HG03378 (cell line): ENCODE measurements at regions not wholly inside any gene's neighbourhood (a gene's known extent, or its start where the extent isn't known, plus 50 kb on each side); places are given as distances from the start of the nearest gene placed in this dataset.
"Not testable (repeated sequence)": the region's sequence is repeated elsewhere in the genome, so short reads cannot be mapped to it uniquely, and the experiment has no call there.

Experiments
- ATAC-seq: cut with Tn5 transposase; IDR thresholded peaks from one replicate; pipeline ENCODE4 v1.9.1; 2021; ENCODE audit warnings: mild to moderate bottlenecking, moderate library complexity; ENCODE audit not compliant: unreplicated experiment

DNA sequence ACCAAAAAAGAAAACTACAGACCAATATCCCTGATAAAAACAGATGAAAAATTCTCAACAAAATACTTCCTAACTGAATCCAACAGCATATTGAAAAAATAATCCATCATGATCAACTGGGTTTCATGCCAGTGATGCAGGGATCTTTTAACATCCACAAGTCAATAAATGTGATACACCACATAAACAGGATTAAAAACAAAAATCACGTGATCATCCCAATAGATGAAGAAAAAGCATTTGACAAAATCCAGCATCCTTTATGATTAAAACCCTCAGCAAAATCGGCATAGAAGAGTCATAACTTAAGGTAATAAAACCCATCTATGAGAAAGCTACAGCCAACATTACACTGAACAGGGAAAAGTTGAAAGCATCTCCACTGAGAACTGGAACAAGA, 107.5 kb downstream of the DCLK3 start:
- ATAC-seq = no peak

DNA sequence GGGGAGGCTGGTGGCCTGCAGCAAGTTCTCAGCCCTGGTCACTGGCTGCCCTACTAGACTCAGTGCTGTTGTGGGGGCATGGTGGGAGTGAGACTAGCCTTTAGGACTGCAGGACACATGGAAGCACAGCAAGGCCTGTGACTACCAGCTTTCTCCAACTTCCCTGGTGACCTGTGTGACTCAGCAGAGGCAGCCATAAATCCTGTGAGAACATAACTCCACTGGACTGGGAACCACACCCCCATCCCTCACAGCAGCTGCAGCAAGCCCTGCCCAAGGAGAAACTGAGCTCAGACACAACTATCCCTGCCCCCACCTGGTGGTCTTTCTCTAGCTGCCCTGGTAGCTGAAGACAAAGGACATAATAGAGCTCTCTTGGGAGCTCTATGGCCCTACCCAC, 111.3 kb downstream of the DCLK3 start:
- ATAC-seq = no peak

DNA sequence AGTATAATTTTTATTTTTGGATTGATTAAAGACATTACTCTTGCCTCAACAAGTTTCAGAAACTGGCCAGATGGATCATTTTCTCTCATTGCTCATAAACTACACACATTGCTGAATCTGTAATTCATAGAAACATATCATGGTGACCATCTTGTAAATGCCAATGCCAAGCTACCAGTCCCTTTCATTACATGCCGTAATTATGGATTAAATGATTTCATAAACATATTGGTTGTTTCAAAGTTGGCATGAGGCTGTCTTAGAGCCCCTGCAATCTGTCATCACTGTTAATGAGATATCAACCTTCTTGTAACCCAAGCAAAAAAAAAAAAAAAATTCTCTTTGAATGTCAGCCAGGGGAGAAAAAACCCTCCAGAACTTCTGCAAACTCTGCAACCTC, 112.2 kb downstream of the DCLK3 start:
- no peak for ATAC-seq

DNA sequence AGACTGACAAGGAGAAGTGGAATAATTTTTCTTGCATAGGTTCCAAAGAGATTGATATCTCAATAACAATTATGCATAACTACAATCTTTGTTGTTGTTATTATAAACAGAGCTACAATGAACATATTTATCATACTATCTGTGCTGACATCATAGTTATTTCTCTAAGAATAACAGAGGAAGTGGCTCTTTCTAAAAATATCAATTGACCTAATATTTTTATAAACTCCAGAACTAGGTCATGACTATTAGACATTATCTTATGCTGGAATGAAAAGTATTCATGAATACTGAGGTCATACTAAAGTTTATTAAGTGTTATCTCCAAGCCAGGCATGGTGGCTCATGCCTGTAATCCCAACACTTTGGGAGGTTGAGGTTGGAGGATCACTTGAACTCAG, 114.1 kb downstream of the DCLK3 start:
- ATAC-seq = no peak

DNA sequence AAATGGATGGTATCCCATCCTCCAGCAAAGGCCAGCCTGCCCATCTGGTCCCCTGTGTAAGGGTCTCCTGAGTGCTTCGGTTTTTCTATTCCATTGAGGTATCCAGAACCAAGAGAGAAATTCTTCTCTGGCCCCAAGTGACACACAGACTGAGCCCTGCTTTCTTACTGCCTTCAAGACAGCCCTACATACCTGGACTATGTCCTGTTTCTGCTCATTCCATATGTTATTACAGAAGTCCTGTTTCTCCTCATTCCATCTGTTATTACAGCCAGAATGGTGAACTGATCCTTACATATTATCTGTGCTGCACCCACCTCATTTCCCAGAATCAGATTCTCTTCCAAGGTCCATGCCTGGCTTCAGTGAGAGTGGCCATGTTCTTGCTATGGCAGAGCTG, 115.2 kb downstream of the DCLK3 start:
- ATAC-seq = peak; percentile 6

DNA sequence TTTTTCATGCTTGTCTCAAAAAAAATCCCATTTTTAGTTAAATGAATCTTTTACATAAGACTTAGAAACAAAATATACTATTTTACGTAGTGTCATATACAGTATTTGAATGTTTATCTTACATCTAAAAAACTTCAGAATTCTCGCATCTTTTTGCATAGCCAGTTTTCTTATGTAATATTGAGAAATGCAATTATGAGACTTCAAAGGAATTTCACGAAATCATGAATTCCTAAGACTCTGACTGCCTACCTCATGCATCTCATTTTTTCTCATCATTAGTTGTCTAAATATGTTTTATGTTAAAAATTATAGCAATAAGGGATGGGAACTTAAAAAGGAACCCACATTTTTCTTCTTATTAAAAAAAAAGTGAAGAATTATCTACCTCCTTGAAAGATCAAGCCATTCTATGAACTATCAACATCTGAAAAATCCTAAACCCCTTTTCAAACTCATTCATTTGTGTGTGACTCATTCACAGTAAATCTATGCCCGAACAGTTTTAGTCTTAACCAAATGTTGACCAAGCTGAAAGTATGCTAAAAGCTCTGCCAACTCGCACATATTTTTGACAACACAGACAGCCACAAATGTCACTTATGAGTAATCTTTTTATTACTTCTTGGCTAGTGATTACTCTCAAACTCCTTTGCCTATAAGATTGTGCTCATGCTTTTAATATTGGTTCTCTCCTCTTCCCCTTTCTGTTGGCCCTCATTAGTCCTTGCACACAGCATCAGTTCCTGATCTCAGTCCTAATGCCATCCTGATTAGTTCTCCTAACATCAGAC, 115.9 kb downstream of the DCLK3 start:
- ATAC-seq = peak; percentile 92

DNA sequence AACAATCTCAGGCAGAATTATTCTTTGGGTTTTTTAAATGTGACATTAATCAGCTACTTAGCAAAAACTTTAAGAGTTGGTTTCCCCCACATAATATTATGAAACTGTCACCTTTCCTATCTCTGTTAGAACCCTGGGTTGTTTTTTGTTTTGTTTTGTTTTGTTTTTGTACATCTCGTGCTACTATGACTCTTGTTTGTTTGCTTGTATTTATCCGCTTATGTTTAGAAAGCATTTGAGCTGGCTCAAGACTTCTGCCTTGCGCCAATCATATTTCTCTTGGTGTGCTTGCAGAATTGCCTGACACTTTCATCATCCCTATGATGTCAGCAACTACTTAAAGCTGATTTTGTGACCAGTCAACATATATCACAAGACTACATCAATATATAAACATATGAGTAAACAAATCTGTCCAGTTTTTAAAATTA, 116.9 kb downstream of the DCLK3 start:
- ATAC-seq = no peak

DNA sequence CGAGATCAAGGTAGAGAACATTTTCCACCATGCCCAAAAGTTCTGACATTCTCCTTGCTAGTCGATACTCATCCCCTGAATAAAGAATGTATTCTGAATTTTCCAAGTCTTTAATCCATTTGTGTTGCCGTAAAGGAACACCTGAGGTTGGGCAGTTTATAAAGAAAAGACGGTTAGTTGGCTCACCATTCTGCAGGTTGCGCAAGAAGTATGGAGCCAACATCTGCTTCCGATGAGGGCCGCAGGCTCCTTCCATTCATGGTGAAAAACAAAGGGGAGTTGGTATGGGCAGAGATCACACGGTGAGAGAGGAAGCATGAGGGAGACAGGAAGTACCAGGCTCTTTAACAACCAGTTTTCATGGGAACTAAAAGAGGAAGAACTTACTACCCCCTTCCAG, 121.2 kb downstream of the DCLK3 start:
- ATAC-seq = no peak

DNA sequence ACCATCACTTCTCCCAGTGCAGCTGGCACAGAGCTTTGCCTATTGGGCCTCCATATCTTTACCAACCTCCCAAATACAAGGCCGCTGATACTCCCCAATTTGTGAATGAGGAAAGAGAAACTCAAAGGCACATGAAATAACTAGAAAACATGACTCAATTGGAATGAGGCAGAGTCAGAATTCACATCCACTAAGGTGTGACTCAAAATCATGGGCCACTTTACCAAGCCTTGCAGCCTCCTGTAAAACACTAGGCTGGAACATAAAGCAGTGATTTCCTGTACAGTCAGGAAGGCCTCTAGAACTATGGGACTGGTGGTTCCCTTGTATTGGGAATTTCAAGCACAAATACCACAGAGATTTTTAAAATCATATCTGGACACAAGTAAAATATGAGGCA, 128.6 kb downstream of the DCLK3 start:
- no peak for ATAC-seq

DNA sequence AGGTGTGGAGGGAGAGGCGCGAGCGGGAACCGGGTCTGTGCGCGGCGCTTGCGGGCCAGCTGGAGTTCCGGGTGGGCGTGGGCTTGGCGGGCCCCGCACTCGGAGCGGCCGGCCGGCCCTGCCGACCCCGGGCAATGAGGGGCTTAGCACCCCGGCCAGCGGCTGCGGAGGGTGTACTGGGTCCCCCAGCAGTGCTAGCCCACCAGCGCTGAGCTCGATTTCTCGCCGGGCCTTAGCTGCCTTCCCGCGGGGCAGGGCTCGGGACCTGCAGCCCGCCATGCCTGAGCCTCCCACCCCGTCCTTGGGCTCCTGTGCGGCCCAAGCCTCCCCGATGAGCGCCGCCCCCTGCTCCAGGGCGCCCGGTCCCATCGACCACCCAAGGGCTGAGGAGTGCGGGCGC, 130.5 kb downstream of the DCLK3 start:
- not testable (repeated sequence) for ATAC-seq

DNA sequence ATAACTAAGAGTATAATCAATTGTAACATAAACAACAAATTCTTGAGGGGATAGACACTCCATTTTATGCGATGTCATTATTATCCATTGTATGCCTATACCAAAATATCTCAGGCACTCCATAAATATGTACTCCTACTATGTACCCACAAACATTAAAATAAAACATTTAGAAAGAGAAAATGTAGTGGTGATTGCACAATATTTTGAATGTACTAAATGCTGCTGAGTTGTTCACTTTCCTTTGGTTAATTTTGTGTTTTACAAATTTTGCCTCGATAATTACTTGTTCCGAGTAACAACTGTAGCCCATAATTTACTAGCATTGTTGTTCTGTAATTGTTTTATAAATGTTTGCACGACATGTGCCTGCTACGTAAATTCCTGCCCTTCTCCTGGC, 131.3 kb downstream of the DCLK3 start:
- ATAC-seq = no peak

DNA sequence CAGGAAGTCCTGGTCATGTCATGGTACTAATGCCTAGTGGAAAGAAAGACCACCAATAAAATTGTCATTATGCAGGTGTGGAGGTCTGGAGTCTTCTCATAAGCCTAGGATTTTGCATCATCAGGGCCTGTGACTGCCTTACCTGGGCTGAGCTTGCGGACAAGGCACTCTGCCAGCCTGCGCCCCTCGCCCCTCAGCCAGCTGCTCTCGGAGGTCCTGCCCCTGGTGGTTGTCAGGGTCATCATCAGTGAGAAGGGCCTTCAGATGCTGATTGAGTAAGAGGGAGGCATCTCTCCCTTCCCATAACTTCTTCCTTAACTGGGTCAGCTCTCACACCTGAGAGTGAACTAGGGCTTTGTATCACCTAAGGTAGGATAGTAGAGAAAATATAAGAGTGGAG, 132.8 kb downstream of the DCLK3 start:
- ATAC-seq = no peak

DNA sequence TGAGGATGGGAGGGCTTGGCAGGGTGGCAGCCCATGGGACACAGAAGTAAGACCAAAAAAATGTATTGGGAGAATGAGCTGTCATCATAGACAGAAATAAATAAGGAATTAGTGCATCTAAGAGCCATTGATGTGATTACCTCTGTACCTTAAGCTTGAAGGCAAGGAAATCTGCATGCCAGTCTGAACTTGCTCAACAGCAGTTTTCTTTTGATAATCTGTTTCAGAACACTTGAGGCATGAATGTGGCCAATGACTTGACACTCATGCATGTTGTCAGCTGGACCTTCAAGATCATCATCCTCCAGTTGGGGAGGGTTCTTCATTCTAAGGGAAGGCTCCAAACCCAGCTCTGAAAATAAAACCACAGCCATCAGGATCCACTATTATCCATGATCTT, 148.5 kb downstream of the DCLK3 start:
- no peak for ATAC-seq

DNA sequence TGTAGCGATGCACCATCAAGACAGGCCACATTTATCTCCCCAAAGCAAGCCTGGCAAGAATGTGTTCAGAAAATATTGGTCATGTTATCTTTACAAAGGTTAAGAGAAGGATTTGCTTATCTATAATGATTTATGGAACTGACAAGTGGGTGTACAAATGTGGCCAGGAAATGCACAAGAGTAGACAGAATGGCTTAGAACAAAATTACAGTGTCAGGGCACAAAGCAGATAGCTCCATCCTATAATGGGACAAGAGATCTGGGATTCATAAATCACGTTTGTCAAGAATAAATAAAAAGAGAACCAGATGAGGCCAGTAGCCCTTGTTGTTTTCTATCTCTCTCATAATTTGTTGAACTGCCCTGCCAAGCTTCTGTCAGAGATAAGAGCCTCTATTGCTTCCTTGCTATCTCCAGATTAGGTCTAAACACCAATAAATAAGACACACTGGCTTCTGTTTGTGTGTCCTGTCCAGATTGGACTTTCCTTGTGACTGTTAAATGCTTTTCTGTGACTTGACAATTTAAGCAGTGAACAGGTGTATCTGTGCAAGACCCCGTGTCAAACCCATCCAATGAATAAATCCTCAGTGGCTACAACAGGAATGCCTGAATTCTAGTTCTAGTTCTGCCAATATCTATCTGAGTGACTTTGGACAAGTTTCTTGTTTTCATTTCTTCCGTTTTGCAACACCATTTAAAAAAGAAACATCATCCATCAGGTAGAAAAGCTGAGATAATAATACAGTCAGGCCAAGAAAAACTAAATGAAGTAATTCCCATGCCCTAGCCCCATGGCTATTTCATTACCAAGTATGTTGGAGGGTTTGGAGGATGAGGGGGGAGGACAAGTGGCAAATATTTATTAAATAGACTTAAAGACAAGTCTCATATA, 157.2 kb downstream of the DCLK3 start:
- no peak for ATAC-seq

DNA sequence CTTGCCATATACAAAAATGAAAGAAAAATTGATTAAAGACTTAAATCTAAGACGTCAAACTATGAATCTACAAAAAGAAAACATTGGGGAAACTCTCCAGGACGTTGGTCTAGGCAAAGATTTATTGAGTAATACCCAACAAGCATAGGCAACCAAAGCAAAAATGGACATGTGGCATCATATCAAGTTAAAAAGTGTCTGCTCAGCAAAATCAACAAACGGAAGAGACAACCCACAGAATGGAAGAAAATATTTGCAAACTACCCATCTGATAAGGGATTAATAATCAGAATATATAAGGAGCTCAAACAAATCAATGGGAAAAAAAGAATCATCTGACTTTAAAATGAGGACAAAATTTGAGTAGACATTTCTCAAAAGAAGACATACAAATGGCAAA, 160.9 kb downstream of the DCLK3 start:
- no peak for ATAC-seq

DNA sequence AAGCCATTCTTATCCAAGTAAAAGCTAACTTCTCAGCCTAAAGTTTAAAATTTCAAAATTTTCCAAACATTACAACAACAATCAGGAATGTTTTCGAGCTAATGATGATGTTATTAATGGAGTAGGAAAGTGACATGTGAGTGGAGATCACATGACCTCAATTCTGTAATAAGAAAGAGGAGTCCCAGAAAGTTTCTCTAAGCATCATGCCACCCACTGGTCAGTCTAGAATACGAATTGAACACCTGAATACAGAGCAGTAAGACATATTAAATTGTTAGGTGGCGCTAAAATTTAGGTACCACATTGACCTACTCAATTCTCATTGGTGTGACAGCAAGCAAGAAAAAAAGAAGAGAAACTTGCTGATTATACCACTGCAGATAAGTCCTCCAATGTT, 163.9 kb downstream of the DCLK3 start:
- ATAC-seq = no peak
